ENCODE measurements at regions not wholly inside any gene's neighbourhood (a gene's known extent, or its start where the extent isn't known, plus 50 kb on each side); places are given as distances from the start of the nearest gene placed in this dataset.

GRCh38 chr5:30687461-30687860, 506.0 kb upstream of the CDH6 start:
- no peak for DNase-seq

DNA sequence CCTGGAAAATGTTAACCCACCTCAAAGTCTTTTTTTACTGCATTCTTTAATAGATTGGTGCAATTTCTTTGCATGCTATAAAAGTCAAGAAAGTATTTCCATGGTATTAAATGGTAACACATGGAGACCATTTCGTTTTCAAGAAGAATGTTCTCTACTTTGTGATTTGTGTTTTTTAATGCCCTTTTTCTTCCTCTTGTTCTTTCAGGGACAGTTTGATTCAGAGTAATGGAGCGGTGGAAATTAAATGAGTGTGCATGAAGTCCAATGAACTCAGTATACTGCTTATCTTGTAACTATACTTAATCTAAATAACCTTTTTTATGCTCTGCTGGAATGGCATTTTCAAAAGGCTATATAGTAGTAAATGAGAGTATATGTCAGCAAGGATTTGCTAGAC, 507.0 kb upstream of the CDH6 start:
- DNase-seq: no peak

GRCh38 chr5:30676223-30676840, 517.2 kb upstream of the CDH6 start:
- DNase-seq: no peak

GRCh38 chr5:30667293-30667692, 526.2 kb upstream of the CDH6 start:
- no peak for DNase-seq

GRCh38 chr5:30663536-30663935, 530.0 kb upstream of the CDH6 start:
- no peak for DNase-seq

DNA sequence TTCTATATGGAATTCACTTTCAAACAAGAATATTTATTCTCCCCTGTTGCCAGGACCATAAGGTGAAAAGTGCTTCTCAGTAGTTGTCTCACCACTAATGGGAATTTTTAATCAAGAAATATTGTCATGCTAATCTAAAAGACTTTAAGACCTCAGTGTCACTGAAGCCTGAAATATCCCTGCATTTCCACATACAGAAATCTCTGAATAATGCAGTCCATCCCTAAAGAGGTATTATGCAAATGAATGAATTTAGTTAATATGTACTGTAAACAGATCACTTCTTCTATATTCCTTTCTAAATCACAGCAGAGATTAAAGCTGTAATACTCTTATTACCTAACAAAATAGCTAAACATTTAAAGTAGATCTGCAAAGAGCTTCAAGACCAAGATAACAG, 531.1 kb upstream of the CDH6 start:
- DNase-seq: no peak

GRCh38 chr5:30661730-30662129, 531.8 kb upstream of the CDH6 start:
- DNase-seq: no peak

DNA sequence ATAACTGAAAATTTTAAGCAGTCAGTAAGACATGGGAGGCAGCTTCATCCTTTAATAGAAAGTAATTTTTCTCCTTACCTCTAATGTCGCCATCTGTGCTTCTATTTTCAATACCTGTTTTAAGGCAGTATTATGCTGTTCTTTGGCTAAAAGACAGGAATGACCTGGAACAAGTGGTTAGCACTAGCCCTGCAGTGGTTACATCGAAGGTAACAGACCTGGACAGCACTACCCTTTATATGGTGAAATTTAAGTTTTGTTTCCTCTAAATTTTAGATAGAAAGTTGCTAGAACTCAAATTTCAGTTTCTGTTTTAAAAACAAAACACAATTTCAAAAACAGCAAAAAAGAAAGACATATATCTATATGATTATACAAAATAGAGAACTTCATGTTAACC, 534.1 kb upstream of the CDH6 start:
- no peak for DNase-seq

DNA sequence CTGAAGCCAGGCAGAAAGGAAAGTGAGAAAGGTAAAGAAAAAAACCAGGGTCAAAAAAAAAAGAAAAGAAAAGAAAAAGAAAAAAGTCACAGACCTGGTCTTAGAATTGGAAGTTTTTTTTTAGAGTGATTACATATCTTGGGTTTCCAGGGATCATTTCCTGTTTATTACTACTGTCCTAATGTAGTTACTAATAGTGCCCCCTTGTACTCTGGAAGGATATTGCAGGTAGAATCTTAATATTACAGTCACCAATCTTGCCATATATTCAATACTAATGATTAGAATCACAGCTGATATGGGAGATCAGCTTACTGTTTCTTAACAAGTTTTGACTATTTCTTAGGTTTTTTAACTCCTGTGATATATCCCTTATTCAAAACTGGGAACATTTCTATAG, 543.2 kb upstream of the CDH6 start:
- DNase-seq: no peak

- no peak for DNase-seq
Measured at GRCh38 chr5:30638899-30639298, 554.6 kb upstream of the CDH6 start.

DNA sequence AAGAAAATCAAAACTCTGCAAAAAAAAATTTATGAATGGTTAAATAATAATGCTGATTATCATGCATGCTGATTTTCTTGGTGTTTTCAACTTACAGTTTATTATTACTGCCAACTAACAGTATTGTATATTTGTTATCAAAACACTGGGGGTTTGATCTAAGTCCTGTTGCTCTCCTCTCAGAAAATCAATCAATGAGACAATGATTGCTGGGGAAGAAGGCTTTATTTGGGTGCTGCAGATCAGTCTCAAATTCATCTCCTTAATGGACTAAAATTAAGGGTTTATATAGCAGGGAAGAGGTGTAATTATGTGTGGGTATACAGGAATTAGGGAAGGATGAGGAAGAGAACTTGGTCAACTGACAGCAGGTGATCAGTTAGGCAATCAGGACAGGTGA, 565.5 kb upstream of the CDH6 start:
- DNase-seq: no peak

DNA sequence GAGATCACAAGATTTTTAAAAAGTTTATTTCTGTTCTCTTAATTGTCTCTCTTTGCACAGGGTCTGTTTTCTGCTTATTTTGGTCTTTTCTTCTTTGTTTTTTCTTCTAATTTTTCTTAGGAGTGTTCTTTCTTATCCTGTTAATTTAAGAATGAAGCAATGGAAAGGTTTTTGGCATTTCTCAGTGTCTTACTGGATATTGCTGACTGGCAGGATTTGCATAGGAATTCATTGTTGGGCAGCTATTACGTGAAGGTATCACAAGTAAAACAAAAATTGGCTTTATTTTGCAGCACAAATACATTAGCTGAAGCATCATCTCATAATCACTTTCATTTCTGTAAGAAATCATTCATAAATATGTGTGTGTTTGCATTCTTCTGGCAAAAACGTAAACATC, 566.9 kb upstream of the CDH6 start:
- DNase-seq: no peak

DNA sequence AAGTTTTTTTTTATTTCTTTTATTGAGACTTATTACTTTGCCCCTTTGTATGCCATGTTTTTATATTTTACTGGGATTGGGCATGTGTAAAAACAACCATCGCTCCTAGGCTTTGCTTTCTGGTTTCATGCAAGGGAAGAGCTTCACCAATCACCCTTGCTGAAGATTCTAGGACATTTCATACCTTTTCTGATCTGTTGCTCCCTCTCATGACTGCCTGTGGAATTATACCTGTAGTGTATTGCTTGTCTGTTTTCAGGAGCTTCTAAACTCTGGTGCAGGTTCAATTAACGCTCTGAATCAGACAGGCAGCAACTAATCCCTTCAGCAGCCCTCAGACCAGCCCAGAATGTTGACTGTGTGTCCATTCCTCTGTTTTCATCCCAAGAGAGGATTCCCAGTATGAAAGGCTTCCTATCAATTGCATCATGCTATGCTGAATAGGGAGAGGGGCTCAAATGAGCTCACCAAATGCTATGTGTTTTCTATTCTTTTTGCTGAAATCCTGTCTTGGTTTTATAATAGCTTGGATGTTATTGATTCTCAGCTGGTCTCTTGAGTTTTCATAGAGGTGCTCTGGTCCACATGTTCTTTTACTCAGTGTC, 572.9 kb upstream of the CDH6 start:
- DNase-seq: no peak

GRCh38 chr5:30608501-30608900, 585.0 kb upstream of the CDH6 start:
- no peak for DNase-seq

- DNase-seq: no peak
Measured at GRCh38 chr5:30607301-30607894, 586.1 kb upstream of the CDH6 start.

DNA sequence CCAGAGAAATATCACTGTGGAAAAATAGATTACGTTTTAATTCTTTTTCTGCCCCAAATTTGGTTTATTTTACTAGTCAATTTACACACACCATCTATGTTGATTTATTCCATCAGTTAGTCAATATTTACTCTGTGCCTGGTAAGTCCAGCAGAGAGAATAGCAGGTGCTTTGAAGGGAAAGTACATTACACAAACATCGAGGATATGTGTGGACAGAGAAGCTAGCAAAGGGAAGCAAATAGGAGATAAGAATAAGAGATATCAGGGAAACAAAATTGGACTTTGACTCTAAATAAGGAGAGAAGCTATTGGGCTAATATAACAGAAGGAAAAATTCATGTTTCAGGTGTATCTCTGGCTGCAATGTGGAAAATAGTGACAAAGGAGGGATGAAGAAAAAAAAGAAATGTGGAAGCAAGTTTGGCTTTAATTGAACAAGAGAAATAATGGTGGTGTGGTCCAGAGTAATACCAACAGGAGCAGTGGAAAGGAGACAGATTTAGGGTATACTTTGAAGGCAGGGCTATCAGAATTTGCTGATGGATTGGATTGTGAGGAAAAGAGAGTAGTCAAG, 587.7 kb upstream of the CDH6 start:
- no peak for DNase-seq

DNA sequence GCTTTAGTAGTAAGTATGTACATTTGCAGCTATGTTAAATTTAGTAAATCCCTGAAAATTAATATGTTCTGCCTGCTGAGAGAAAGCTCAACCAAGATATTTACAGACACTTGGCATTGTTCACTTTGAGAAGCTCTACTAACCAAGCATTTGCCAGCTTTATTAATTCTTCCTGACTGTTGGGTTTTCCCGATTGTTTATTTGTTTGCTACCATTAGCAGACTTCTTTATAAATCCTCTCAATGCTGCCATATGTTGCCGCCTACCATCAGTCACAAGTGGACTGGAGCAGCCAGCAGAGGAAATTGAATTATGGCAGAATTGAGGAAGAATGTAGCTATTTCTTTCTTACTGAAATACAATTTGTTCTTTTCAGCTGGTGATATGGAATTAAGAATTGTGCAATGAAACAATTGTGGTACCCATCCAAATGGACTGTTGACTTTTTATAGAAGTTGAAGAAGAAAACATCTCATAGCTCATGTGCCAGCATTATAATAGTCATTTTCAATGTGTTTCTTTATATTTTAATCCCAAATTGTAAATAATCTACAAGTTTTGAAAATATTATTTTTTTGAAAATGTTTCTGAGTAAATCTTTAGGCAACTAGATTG, 588.7 kb upstream of the CDH6 start:
- no peak for DNase-seq

DNA sequence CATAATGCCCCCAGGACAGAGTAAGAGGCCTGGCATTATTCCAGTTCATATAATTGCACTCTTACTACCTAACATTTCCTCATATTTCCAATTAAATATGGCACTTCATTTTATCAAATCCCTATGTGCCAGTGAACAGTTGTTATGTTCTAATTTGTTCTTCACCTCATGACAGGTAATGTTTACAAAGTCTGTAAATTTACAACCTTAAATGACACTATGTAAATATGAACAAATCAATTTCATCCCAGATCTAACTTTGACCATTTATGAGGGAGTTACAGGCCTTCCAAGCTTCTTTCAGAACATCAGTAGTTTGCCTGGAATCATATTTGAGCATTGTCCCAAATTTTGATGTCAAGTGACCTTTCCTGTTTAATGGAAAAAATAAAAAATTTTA, 592.6 kb upstream of the CDH6 start:
- DNase-seq: no peak

GRCh38 chr5:30596495-30597064, 596.9 kb upstream of the CDH6 start:
- no peak for DNase-seq

DNA sequence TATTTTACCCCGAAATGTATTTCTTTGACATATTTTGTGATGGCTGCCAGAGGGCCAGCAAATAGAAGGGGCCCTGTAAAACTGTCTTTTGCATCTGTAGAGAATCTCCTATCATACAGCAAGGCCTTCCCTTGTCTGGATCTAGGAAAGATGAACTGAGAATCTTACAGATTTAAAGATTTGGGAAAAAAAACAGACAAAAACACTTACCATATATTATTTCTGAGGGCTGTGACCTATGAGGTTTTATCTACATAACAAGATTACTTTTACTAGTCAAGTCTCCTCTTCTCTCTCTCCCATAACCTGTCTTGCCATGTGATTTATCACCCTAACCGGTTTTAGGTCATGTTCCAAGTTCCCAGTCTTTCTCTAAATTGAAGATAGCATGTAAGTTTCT, 599.2 kb upstream of the CDH6 start:
- DNase-seq: no peak

- DNase-seq: no peak
Measured at GRCh38 chr5:30592833-30593232, 600.7 kb upstream of the CDH6 start.

DNA sequence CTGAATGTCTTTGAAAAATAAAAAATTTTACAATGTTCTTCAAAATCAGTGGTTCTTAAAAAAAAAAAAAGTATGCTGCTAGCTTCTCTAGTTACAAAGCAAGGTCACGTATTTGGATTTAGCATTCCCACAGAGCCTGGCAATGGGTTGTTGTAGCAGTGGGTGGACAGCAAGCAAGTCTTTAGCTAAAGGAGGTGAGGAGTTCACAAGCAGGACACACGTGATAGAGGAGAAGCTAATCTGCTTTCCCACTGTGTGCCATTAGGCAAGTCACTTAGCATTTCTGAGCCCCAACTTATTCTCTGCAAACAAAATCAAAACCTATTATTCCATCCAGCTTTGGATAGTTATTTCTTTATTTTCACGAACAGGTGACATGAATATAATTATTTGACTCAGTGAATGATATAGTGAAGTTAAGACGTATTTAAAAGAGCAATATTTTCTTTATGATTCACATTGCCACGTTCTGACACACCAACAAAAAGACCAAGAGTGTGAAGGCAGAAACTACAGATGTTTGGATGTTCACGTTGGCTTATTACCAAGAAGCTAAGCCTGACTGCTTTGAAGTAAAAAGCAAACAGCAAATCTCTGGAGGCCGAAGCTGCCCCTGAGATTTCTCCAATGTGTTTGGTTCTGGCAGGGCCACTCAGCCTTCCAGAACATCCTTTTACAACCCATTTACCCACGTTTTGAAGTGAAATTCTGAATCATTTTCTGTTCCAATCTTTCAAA, 612.1 kb upstream of the CDH6 start:
- no peak for DNase-seq

GRCh38 chr5:30574761-30575160, 618.7 kb upstream of the CDH6 start:
- no peak for DNase-seq
